ENCODE measurements at regions not wholly inside any gene's neighbourhood (a gene's known extent, or its start where the extent isn't known, plus 50 kb on each side); places are given as distances from the start of the nearest gene placed in this dataset.

GRCh38 chr12:60240891-60241290 lies 645.1 kb downstream of the SLC16A7 start:
- no peak for DNase-seq (ENCODE audit: low spot score)

GRCh38 chr12:60251091-60251490 lies 655.3 kb downstream of the SLC16A7 start:
- no peak for DNase-seq (ENCODE audit: low spot score)

GRCh38 chr12:60252359-60253096 lies 656.7 kb downstream of the SLC16A7 start:
- no peak for DNase-seq (ENCODE audit: low spot score)

DNA sequence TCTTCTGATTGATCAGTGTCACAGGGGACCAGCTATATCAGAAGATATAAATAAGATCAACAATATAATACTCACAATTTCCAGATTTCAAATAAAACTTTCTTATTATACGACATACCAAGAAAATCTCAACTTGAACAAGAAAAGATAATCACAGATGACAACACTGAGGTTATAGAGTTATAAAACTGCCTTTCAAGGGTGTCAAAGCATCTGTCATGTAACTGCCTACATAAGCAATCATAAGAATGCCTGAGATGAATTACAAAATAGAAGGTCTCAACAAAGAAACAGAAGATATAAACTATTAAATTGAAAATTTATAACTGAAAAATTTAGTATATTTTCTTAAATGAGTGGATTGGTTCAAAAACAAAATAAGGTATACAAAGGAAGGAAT lies 659.2 kb downstream of the SLC16A7 start:
- no peak for DNase-seq (ENCODE audit: low spot score)

DNA sequence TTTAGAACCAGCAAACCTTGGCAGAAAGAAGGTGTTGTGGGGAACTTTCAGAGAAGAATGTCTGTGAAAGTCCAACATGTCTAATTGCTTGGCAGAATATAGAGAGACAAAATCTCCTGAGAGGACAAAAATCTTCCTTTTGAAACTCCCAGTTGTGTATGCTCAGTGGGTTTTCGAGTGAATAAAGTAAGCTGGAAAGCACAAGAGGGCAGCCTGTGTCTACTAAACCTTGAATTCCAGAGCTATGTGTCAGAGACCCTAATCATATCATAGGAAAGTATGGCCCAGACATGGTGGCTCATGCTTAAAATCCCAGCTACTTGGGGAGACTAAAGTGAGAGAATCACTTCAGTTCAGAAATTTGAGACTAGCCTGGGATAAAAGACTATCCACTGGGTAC lies 661.2 kb downstream of the SLC16A7 start:
- DNase-seq (ENCODE audit: low spot score): peak; percentile 70

DNA sequence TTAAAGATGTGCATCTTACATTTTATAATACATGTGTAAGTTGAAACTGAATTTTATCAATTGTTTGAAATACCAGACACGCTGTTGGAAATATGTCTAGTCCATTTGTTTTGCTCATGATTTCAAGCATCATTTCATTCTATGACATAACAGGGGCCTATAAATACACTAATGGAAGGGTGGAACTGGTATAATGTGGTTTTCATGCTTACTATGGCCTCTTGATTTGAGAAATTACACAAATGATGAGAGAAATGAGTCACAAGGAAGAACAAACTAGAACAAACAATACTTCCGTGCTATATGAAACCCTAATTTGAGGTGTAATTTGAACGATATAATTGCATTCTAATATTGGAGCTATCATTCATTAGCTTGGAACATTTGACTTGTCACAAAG lies 663.4 kb downstream of the SLC16A7 start:
- peak; percentile 26 for DNase-seq (ENCODE audit: low spot score)

GRCh38 chr12:60262378-60262777 lies 666.5 kb downstream of the SLC16A7 start:
- DNase-seq (ENCODE audit: low spot score): no peak

- DNase-seq (ENCODE audit: low spot score): no peak
Measured at GRCh38 chr12:60263161-60263560, 667.3 kb downstream of the SLC16A7 start.

GRCh38 chr12:60263836-60264493 lies 668.1 kb downstream of the SLC16A7 start:
- no peak for DNase-seq (ENCODE audit: low spot score)

DNA sequence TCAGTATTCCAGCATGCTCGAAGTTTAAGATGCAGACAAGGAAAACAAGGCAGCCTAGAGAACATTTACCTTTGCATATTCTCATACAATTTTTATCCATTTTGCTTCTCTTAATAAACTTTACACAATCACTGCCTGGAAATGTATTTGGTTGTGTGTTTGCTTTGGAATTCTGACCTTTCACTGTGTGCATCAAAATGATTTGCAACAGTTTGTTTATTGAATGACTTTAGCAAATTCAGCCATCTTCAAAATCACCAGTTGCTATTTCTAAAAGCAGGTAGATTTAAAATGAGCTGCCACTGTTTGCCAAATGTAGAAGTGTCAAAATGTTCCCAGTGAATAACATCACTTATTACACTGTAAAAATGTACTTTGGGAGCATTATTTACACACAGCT lies 669.9 kb downstream of the SLC16A7 start:
- no peak for DNase-seq (ENCODE audit: low spot score)

DNA sequence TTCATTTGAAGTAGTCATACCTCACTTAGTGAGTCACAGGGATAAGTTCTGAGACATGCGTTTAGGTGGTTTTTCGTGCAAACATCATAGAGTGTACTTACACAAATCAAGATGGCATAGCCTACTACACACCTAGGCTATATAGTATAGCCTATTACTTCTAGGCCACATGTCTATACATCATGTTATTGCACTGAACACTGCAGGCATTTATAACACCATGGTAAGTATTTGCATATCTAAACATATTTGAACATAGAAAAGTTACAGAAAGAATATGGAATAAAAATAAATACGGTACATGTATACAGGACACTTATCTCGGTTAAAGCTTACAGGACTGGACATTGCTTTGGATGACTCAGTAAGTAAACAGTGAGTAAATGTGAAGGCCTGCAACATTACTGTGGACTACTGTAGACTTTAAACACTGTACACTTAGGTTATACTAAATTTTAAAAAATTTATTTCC lies 670.6 kb downstream of the SLC16A7 start:
- peak; percentile 73 for DNase-seq (ENCODE audit: low spot score)

GRCh38 chr12:60269611-60270269 lies 673.9 kb downstream of the SLC16A7 start:
- DNase-seq (ENCODE audit: low spot score): no peak

DNA sequence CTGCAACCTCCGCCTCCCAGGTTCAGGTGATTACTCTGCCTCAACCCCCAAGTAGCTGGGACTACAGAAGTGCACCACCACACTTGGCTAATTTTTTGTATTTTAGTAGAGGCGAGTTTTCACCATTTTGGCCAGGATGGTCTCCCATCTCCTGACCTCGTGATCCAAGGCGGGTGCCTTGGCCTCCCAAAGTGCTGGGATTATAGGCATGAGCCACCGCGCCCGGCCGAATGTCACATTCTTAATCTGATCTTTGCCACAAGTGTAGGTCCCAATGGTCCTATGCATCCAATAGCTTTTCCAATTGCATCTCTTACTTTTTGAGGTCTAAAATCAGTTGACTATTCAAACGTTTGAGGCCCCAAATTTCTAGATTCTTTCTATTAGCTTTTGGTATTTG lies 676.0 kb downstream of the SLC16A7 start:
- no peak for DNase-seq (ENCODE audit: low spot score)

DNA sequence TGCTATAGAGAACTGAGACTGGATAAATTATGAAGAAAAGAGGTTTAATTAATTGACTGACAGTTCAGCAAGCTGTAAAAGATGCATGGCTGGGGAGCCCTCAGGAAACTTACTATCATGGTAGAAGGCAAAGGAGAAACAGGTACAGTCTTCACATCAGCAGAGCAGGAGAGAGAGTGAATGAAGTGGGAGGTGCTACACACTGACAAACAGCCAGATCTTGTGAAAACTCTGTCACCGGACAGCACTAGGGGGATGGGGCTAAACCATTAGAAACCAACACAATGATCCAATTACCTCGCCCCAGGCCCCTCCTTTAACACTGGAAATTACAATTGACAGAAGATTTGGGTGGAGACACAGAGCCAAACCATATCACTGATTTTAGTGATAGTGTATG lies 682.4 kb downstream of the SLC16A7 start:
- DNase-seq (ENCODE audit: low spot score): no peak

GRCh38 chr12:60279221-60279620 lies 683.4 kb downstream of the SLC16A7 start:
- DNase-seq (ENCODE audit: low spot score): peak; percentile 16

GRCh38 chr12:60281522-60281921 lies 685.7 kb downstream of the SLC16A7 start:
- DNase-seq (ENCODE audit: low spot score): no peak

GRCh38 chr12:60290532-60290931 lies 694.7 kb downstream of the SLC16A7 start:
- no peak for DNase-seq (ENCODE audit: low spot score)

GRCh38 chr12:60308366-60308991 lies 712.6 kb downstream of the SLC16A7 start:
- DNase-seq (ENCODE audit: low spot score): no peak

DNA sequence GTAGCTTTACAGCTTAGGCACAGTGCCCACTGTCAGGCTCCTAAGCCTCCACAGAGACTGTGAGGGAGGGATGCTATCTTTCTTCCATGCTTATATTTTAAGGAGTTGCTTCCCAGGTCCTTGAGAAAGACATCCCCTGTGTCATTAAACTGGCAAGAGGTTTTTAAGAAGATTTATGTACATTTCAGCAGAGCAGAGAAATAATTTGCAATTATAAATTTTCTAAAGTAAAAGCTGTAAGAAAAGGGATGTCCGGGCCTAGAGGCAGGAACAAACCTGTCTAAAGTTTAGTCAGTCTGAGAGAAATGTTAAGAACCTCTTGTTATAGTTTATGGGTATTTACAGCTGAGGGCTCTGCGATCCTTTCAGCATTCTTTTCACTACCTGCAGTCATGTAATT lies 716.1 kb downstream of the SLC16A7 start:
- no peak for DNase-seq (ENCODE audit: low spot score)

- no peak for DNase-seq (ENCODE audit: low spot score)
Measured at GRCh38 chr12:60317361-60317760, 721.5 kb downstream of the SLC16A7 start.

- DNase-seq (ENCODE audit: low spot score): no peak
Measured at GRCh38 chr12:60324746-60325145, 728.9 kb downstream of the SLC16A7 start.

DNA sequence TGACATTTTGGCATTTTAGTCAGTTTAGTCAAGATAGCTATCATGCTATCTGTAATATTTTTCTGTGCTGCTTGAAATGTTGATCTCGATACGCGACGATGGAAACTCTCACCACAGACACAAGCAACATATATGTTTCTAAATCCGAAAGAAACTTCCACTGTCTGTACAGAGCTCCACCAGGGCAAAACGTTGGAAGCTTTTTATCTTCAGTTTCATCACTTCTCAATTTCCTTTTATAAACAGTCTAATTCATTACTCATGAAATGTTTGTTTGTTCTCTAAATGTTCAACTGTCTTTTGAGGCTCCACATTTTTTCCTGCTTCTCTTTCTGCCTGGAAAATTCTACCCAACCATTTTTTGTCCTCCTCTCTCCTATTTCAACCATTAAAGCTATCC lies 737.6 kb downstream of the SLC16A7 start:
- peak; percentile 5 for DNase-seq (ENCODE audit: low spot score)

All from H4 (cell line).